DLD1 (cell line): ENCODE measurements at regions not wholly inside any gene's neighbourhood (a gene's known extent, or its start where the extent isn't known, plus 50 kb on each side); places are given as distances from the start of the nearest gene placed in this dataset.

Experiments used
- in situ Hi-C: cut with HindIII; loops from 2 replicates; pipeline ENCODE4 v1.10.0; 2017; ENCODE audit warnings: low sequenced_read_pairs

DNA sequence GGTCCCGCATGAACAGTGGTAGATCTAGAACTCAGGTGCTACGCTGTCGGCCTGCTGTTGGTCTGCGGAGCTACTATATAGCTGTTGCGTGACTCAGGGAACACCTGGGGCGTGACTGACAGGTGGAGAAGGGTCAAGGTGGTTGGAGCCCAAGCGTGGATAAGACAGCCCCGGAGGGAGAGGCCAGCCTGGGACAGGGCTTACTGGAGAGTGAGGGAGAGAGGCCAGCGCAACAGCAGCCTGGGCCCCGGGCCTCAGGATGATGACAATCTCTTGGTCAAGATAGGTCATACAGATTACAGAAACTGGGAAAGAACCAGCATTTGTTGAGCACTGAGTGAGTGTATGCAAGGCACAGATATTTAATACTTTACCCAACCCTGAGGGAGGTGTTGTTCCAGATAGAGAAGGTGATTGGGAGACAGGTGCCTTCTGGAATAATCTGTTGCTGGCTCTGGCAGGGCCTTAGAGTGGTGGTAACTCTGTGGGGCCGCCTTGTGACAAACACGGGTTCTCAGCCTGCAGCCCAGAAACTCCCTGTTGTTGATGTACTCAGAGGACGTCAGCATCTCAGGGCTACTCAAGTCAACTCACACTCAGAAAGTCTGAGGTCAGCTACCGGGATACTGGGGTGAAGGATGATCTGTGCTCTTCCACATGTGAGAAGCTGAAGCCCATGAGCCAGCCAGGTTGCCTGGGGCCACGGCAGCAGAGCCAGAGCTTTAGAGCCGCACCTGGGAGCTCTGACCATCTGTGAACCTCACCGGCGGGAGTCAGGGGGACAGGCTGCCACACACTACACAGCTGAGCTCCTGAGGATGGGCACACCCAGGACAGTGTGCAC is 265.4 kb upstream of the HES1 start:
- in situ Hi-C loops: no loop called here

DNA sequence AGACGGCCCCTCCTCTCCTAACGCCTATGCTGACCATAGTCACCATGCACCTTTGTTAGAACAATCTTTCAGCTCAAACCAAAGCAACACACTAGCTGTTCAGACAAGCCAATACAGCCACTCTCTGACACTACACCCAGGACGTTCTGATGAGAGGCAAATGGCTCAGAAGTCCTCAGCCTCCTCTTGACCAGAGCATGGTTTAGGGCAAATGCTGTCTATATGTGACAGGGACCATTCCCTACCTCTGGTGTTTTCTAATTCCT is 264.8 kb upstream of the HES1 start:
- in situ Hi-C loops: no loop called here

DNA sequence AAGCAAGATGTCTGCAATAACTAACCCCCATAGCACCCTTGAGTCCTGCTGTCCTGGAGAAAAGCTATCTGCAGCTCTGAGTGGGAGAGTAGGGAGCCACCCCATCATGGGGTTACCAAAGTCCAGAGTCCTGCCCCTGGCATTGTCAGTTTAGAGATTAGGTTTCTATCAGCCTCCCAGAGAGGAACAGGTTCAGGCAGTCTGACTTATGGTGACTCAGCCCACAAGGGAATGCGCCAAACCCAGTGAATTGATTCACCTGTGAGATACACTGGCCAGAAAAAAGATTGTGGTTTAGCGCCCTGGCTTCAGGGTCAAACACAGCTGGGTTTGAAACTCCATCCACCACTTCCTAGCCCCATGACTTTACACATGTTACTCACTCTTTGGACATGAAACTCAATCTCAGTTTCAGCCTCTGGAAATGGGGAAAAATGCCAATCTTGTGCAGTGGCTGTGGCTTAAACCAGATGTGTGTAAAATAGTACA is 263.6 kb upstream of the HES1 start:
- in situ Hi-C loops: no loop called here

DNA sequence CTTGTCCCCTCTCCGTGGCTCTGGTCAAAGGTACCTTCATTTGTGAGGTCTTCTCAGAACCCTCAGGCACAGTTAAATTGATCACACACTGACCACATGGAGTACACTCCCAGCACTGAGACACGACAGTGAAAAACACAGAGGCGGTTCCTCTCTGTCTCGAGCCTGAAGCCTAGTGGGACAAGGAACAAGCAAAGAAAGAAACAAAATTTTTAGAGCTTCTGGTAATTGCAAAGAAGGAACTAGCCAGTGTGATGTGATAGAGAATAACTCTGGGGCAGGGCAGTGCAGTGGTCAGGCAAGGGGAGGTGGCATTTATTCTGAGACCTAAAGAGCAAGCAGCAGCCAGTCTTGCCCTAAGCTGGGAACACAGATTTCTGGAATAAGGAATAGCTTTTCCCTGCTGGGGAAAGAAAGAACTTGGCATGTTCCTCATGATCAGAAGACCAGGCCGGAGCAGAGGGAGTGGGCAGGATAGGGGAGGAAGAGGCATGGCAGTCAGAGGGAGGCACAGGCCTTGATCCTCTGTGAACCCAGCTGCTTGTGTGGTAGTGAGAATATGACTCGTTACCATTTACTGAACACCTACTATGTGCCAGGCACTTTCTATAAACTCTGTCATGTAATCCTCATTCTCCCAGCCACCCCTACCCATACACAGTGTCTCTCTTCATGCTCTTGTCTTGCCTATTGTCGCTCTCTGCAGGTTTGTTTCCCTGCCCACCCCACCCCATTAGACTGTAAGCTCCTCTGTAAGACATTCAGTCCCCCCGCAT is 262.3 kb upstream of the HES1 start:
- in situ Hi-C loops: no loop called here

DNA sequence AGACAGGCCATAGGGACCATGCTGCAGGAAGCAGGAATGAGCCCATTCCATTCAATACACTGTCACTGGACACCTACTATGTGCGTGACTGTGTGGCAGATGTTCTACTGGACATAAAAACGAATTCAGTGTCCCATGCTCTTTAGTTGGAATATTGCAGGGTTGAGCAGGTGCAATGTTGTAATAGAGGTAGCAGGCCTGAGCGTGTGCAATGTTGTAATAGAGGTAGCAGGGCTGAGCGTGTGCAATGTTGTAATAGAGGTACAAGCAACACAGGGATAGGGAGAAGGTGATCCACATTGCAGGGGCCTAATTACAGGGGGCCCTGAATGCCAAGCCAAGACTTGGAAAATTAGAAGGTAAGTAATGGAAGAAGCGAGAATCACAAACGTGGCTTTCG is 261.4 kb upstream of the HES1 start:
- in situ Hi-C loops: no loop called here

DNA sequence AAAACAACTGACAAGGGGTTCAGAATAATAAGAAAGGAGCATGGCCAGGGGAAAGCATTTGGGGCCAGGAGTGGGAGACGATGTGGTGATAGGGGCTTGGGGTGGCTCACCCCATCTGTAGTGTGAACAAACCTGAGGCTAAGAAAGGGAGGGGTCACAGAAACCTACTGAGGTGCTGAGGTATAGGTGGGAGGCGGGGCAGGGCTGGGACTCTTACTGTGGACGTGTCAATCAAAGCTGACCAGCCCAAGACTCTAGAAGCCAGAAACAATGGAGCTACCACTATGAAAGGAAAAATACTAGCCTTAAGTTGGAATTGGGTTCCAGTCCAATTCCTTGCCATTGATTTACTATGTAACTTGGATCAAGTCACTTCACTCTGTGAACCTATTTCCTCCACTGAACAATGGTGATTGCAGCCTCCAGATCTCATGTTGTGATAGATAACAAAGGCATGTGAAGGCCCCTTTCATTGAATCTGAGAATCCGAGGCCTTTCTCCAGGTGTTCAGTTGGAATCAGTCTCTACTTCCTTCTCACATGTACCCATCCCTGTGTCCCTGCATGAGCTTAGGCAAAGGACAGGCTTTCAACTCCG is 260.9 kb upstream of the HES1 start:
- in situ Hi-C loops: no loop called here

DNA sequence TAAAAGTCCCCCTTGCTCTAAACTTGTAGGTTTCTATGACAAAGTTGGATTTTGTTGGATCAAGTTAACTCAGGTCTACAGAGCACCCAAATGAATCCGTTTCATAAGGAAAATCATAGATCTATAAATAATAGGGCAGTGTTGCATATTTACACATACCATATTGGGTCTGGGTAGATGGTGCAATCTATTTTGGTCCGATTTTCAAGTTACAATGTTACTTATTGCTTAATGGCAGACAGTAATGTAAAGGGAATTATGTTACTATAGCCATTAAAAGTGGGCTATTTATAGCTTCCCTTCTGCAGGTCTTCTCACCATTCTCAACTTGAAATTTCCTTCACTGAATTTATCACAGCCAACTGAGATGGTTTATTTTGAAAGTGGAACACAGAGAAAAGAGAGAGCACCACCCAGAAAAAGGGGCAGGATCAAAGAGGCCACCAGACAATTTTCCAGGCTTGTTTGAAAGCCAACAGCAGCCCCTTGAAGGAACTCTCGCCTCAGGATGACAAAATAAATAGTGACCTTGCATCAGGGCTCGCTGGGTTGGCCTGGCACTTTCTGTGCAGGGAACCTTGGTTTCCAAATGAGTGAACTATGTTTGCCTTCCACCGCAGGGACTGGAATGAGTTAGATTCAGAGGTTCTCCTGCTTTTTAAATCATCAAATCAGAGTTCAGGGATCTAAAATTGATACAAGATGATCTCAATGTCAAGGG is 260.2 kb upstream of the HES1 start:
- in situ Hi-C loops: no loop called here

DNA sequence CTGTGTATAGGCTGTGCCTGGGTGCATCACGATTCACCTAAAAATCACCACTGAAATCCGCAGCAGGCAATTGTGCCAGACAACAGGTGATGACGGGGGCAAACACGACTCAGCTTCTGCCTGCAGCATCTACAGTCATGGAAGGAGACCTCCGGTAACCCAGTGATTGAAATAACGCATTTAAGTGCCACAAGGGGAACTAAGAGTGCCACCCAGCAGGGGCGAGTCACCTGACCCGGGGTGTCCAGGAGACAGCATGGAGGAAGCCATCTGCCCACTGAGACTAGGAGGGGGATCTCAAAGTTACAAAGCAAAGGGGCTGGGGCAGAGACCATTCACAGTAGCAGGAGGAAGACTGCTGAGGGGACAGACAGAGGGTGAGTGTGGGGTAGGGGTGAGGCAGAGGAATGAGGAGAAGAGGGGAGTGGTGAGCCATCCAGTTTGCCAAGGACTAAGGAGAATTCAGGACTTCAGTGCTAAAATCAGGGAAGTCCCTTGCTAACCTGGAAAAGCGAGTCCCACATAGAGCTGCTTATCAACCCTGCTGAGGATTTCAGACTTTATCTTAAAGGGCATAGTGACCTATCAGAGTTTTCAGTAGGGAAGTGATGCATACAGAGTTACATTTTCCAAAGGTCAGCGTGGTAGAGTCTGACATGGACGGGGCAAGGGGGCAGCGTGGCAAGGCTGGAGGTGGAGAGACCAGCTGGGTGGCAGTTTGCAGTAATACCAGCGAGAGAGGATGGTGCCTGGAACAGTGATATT is 256.7 kb upstream of the HES1 start:
- in situ Hi-C loops: no loop called here

DNA sequence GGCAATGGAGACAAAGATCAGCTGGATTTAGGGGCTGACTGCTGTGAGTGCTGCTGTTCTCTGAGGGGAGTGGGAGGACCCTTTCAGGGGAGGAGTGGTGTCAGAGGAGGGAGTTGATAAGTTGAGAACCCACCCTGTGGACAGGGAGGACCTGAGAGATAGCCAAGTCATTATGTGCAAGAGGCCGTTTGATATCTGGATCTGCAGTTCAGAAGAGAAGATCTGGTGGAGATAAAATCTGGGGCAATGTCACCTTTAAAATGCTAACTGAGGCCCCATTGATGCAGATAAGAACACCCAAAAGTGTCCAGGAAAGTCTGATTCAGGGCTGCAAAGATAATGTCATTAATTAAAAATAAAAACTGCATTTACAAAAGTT is 256.1 kb upstream of the HES1 start:
- in situ Hi-C loops: no loop called here

DNA sequence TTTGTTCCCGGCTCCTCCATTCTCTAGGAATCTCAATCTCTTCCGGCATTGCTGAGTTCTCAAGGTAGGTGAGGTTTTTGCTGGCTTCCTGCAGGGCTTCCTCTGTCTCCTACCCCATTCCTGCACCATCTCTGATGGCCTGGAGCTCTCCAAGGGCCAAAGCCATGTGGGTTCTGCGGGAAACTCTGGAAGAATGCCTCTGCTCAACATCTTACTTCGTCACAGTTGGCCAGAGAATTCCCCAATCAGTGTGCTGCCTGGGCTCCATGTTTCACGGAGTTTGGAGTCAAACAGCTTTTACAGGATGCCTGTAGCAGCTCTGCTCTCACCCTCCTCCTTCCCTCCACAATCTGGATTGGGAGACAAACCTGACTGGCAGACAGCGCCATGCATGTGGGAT is 253.9 kb upstream of the HES1 start:
- in situ Hi-C loops: no loop called here

DNA sequence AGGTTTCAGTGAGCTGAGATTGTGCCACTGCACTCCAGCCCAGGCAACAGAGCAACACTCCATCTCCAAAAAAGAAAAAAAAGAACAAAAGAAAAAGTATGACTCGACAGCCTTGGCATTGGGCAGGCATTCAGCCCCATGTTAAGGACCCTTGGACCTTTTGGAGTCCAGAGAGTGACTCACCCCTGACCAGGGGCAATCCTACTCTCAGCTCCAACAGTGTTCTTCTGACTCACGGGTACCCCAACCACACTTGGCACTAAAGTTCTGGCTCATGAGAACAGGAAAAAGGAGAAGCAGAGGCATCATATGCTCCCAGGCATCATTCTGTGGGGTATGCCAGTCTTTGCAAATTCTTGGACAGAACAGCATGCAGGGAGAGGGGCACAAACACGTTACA is 252.4 kb upstream of the HES1 start:
- in situ Hi-C loops: no loop called here

DNA sequence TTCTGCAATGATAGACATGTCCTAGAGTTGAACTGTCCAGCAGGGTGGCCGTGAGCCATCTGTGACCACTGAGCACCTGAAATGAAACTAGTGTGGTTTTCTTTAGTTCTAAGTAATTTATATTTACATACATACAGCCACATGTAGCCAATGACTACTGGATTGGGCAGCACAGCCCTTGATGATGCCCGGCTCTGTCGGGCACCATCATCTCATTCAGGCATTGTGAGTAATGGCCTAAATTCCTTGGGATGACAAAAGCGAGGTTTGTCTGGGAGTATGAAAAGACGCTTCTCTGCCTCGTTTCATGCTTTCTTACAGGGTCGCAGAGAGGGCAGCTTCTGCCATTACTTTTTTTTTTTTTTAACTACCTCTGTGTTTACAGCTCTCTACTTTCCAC is 251.9 kb upstream of the HES1 start:
- in situ Hi-C loops: no loop called here

DNA sequence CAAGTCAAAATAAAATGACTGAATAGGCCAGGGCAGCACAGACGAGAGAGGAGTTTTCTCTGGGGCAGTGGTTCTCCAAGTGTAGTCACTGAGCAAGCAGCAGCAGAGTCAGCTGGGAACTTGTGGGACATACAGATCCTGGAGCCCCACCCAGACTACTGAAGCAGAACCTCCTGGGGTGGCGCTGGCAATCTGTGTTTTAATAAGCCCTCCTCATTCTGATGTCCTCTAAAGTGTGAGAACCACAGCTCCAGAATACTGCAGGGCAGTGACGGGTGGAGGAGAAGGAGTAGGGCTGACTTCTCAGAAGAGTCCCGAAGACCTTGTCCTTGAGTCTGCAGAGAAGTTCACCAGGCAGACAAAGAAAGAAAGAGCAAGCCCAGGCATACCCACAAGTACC is 251.3 kb upstream of the HES1 start:
- in situ Hi-C loops: no loop called here

DNA sequence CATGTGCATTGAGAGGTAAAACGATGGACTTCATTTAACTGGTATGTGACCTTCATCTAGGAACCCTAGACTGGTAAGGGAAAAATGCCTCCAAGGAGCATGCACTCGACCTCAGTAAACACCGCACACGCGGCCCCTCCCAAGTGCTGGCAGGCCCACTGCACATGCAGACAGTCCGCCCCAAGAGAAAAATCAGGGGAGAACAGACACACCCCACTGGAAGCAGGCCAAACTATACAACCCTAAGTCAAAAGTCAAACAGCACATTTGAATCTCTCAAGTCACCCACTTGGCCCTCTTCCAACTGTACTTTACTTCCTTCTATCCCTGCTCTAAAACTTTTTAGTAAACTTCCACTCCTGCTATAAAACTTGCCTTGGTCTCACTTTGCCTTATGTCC is 250.1 kb upstream of the HES1 start:
- in situ Hi-C loops: no loop called here

DNA sequence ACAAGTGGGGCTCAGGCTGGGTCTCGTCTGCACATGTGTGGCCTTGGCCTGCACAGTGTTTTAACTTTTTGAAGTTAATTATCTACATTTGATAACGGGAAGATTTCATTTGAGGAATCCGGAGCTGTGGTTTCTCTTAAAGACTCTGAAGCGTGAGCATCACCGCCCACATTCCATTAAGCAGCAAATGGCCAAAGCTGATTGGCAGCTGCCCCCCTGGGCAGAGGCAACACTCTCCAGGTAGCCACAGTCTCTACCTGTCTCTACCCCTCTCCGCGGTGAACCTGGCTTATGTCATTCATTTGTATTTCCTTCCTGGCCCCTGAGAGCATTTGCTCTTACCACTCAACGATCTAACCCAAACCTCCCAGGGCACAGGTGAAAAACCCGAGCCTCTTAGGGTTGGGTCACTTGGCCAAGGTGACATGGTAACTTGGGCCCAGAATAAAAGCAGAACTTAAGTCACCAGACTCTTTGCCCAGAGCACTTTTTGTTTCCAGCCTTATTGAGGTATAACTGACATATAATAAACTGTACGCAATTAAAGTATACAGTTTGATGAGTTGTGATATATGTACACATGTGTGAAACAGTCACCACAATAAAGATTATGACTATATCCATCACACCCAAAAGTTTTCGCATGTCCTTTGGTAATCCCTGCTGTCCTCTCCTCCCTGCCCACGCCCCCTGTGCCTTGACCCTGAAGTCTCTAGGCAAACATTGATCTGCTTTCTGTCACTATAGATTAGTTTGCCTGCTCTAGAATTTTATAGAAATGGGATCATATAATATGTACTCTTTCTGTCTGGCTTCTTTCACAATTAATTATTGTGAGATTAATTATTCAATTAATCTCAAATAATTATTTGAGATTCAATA is 245.7 kb upstream of the HES1 start:
- in situ Hi-C loops: no loop called here

DNA sequence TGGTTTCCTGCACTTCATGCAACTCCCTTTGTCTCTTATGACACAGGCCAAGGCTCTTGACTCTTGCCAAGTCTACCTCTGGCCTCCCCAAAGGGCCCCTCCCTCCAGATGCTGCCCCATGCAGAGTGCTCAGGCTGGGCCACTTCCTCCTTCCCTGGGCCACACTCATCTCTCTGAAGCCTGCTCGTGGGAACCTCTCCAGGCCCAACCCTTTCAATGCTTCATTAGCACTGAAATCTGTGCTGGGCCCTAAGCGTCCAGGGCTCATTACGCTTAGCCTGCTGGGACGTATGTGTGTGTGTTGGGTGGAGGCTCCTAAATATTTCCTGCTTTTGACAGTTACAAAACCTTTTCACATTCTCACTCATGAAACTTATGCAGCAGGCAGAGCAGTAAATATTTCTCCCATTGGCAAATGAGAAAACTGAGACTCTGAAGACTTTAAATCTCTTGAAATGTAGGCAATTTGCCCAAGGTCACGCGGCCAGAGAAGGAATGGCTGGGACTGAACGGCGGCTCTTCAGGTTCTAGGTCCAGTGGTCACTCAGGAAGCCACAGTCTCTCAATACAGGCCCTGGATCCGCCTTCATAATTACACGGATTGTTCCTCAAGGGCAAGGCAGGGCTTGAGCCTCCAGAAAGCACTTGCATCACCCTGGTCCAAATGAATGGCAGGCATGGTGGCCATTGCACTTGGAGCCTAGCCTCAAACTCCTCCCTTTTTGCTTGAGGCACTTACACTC is 241.7 kb upstream of the HES1 start:
- in situ Hi-C loops: no loop called here

DNA sequence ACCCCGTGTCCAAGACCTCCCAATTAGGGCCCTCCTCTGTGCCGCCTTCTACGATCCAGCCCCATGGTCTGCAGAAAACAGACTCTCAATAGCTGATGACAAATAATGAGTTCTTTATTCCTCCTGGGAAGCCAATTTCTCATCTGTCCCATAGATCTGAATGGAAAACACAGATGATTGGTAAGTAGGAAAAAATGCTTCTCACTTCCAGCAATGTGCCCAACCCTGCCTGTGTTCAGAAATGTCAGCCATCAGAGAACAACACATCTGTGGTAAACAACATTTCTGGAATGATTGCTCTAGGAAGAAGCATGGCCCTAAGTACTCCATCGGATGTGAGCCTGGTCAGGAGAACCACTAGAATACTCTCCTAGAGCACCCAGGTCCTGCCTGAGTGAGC is 240.5 kb upstream of the HES1 start:
- in situ Hi-C loops: no loop called here

DNA sequence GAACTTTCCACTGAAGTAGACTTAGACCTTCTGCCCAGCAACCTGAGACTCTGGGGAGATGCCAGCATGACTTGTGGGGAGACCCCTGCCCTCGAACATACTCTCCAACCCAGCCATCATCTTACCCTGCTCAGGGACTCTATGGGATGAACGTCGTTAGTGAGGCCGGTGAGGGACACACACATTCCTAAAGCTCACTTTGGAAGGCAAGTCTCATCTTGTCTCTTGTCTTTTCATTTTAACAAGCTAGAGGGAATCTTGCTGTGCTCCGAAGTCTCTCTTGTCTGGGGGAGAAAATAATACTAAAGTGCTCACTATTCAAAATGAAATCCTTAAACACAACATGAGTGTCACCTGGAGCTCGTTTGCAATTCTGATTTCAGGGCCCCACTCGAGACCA is 239.5 kb upstream of the HES1 start:
- in situ Hi-C loops: no loop called here

DNA sequence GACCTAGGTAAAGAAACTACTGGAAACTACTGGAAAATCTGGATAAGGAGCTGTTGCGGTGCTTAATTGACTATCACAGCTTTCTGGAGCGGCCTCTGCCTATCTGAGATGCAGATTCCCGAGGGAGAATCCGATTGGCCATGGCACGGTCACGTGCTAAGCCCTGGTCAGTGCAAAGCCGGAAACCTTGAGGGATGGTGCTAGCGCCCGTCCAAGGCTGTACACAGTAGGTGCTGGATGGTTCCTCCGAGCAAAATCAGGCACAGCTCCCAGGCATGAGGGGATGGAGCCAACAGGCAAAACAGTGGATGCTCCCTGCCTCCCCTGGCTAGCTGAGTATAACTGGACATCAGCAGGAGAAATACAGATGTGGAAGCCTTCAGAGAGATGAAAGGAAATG is 238.7 kb upstream of the HES1 start:
- in situ Hi-C loops: no loop called here
